HCT116 (cell line): ENCODE measurements at regions not wholly inside any gene's neighbourhood (a gene's known extent, or its start where the extent isn't known, plus 50 kb on each side); places are given as distances from the start of the nearest gene placed in this dataset.
A peak's percentile ranks its signal among the peaks of the same experiment; 100 is the strongest.

Experiments
- ATAC-seq: fragments of 200-7000 bp; cut with Tn5 transposase; 2 replicates; pipeline ENCODE4 v1.9.1; 2020; ENCODE audit warnings: mild to moderate bottlenecking, moderate library complexity
- BruUV-seq: library from RNA; stranded (reverse); fragments of 400-500 nt; replicated peaks from 2 replicates; lab custom pipeline; 2021; lab: Mats Ljungman, UMichigan
- CTCF ChIA-PET: fragments of 300-600 bp; sonication (Branson Sonifier 250); formaldehyde crosslinking; loops from one replicate; lab custom pipeline; 2021; ENCODE audit warnings: antibody characterized with exemption; lab: Charles Lee
- POLR2A ChIA-PET: fragments of 300-600, 350-600 bp; sonication (Branson Sonifier 250); formaldehyde crosslinking; loops from one replicate; lab custom pipeline; 2021; ENCODE audit warnings: antibody characterized with exemption; lab: Charles Lee
- RAD21 ChIA-PET, 2 experiments: fragments of 300-600 bp; sonication (Branson Sonifier 250); formaldehyde crosslinking; loops; one replicate each; lab custom pipeline; 2023; ENCODE audit warnings: low total read pairs in 2 of 2; ENCODE audit not compliant: uncharacterized antibody in 2 of 2, unreplicated experiment in 2 of 2, low non-redundant PET in 1 of 2; lab: Charles Lee
- DNase-seq: peaks from one replicate; pipeline ENCODE4 v3.0.0-alpha.2; 2010; ENCODE audit warnings: low read depth, low spot score
- H2AFZ ChIP-seq: fragments of 200-600 bp; shearing (Covaris generic), sonication (generic); 2 replicates; pipeline ENCODE4 v1.6.1; 2017; ENCODE audit warnings: low read depth, mixed run types, mixed read lengths, antibody characterized with exemption, low read length; ENCODE audit not compliant: poor library complexity, severe bottlenecking
- H3K27ac ChIP-seq: 2 replicates; pipeline ENCODE4 v1.5.1; 2012; ENCODE audit warnings: low read depth, low read length
- H3K27me3 ChIP-seq: fragments of 200-600 bp; sonication (generic); 2 replicates; pipeline ENCODE4 v1.6.1; 2016; ENCODE audit warnings: mixed run types, low read length, mixed read lengths; ENCODE audit not compliant: insufficient read depth
- H3K36me3 ChIP-seq, 2 experiments: fragments of 200-500 bp in 1 of 2; fragments of 200-600 bp in 1 of 2; sonication (Bioruptor generic) in 1 of 2; sonication (generic) in 1 of 2; 2 replicates each; pipeline versions ENCODE4 v1.5.1 to v1.6.1; 2014 to 2016; ENCODE audit warnings: low read length in 2 of 2, inconsistent platforms in 1 of 2, mixed read lengths in 1 of 2, mixed run types in 1 of 2; ENCODE audit not compliant: insufficient read depth in 2 of 2, control insufficient read depth in 1 of 2
- H3K4me1 ChIP-seq, 2 experiments: fragments of 200-600 bp in 1 of 2; sonication (generic) in 1 of 2; 2 replicates each; pipeline versions ENCODE4 v1.5.1 to v1.6.1; 2012 to 2017; ENCODE audit warnings: low read length in 2 of 2, inconsistent platforms in 1 of 2, mild to moderate bottlenecking in 1 of 2, mixed read lengths in 1 of 2, mixed run types in 1 of 2, moderate library complexity in 1 of 2; ENCODE audit not compliant: insufficient read depth in 2 of 2, control insufficient read depth in 1 of 2
- H3K4me2 ChIP-seq: fragments of 200-600 bp; sonication (generic); 2 replicates; pipeline ENCODE4 v1.6.1; 2017; ENCODE audit warnings: mixed run types, low read length, mixed read lengths
- H3K4me3 ChIP-seq, 2 experiments: fragments of 200-600 bp in 1 of 2; sonication (generic) in 1 of 2; replicated peaks in 1 of 2; 2 replicates each; pipeline ENCODE4 v1.5.1; 2011 to 2016; ENCODE audit warnings: low read length in 2 of 2, control low read depth in 1 of 2, low read depth in 1 of 2, mild to moderate bottlenecking in 1 of 2, mixed read lengths in 1 of 2, mixed run types in 1 of 2
- H3K79me2 ChIP-seq: fragments of 200-600 bp; sonication (generic); 2 replicates; pipeline ENCODE4 v1.6.1; 2017; ENCODE audit warnings: mild to moderate bottlenecking, mixed run types, low read length, moderate library complexity, mixed read lengths; ENCODE audit not compliant: insufficient read depth
- H3K9ac ChIP-seq: fragments of 200-600 bp; sonication (generic); 2 replicates; pipeline ENCODE4 v1.6.1; 2016; ENCODE audit warnings: low read length, mixed read lengths
- H3K9me2 ChIP-seq: fragments of 200-600 bp; sonication (generic), shearing (Covaris generic); 2 replicates; pipeline ENCODE4 v1.6.1; 2017; ENCODE audit warnings: mixed run types, mild to moderate bottlenecking, moderate library complexity; ENCODE audit not compliant: insufficient read depth
- H3K9me3 ChIP-seq, 2 experiments: fragments of 200-500 bp in 1 of 2; fragments of 200-600 bp in 1 of 2; sonication (Bioruptor generic) in 1 of 2; sonication (generic) in 1 of 2; 2 replicates each; pipeline ENCODE4 v1.6.1; 2014 to 2017; ENCODE audit warnings: low read length in 2 of 2, mixed read lengths in 2 of 2, inconsistent platforms in 1 of 2, low read depth in 1 of 2, mild to moderate bottlenecking in 1 of 2, mixed run types in 1 of 2, moderate library complexity in 1 of 2; ENCODE audit not compliant: control insufficient read depth in 1 of 2, insufficient read depth in 1 of 2
- H4K20me1 ChIP-seq: fragments of 200-600 bp; sonication (generic), shearing (Covaris generic); 2 replicates; pipeline ENCODE4 v1.6.1; 2017; ENCODE audit warnings: mixed run types, mild to moderate bottlenecking, moderate library complexity; ENCODE audit not compliant: insufficient read depth
- EZH2phosphoT487 ChIP-seq: fragments of 200-600 bp; IDR thresholded peaks from 2 replicates; pipeline ENCODE4 v1.6.1; 2018; ENCODE audit warnings: antibody characterized with exemption, borderline replicate concordance
- POLR2A ChIP-seq: IDR thresholded peaks from 2 replicates; pipeline ENCODE4 v1.7.0; 2011; ENCODE audit warnings: borderline replicate concordance; ENCODE audit not compliant: insufficient read depth, insufficient read length; ENCODE audit errors: extremely low read depth
- RAD21 ChIP-seq: IDR thresholded peaks from 2 replicates; pipeline ENCODE4 v1.6.1; 2012; ENCODE audit warnings: low read depth, mild to moderate bottlenecking
- SP1 ChIP-seq: IDR thresholded peaks from 2 replicates; pipeline ENCODE4 v1.6.1; 2012; ENCODE audit warnings: low read depth
- SRF ChIP-seq: IDR thresholded peaks from 2 replicates; pipeline ENCODE4 v1.6.1; 2012; ENCODE audit warnings: low read depth
- YY1 ChIP-seq: IDR thresholded peaks from 2 replicates; pipeline ENCODE4 v1.6.1; 2011; ENCODE audit warnings: low read length, low read depth, moderate library complexity, mild to moderate bottlenecking; ENCODE audit not compliant: insufficient replicate concordance; ENCODE audit errors: extremely low read depth
- ZNF274 ChIP-seq: fragments of 200-500 bp; sonication (Bioruptor generic); IDR thresholded peaks from 2 replicates; pipeline ENCODE4 v1.6.1; 2014; ENCODE audit warnings: mild to moderate bottlenecking, low read depth, low read length, inconsistent platforms
- intact Hi-C: fragments of 100-400 bp; cut with micrococcal nuclease; formaldehyde crosslinking; loops from 2 replicates; pipeline ENCODE4 v1.10.0; 2022
- TF ChIP-seq, protein P1 (sequence below): IDR thresholded peaks from 2 replicates; pipeline ENCODE4 v1.6.1; 2012
- TF ChIP-seq, protein P2 (sequence below), 3 experiments: fragments of 200-600 bp in 1 of 3; sonication (generic) in 1 of 3; IDR thresholded peaks in 2 of 3; conservative IDR thresholded peaks in 1 of 3; 2 replicates each; pipeline ENCODE4 v1.5.1; 2012 to 2017; ENCODE audit warnings: low read depth in 2 of 3, low read length in 2 of 3, antibody characterized with exemption in 1 of 3, borderline replicate concordance in 1 of 3, control low read depth in 1 of 3, mild to moderate bottlenecking in 1 of 3, mixed read lengths in 1 of 3, mixed run types in 1 of 3, moderate library complexity in 1 of 3; ENCODE audit not compliant: insufficient read depth in 1 of 3

DNA sequence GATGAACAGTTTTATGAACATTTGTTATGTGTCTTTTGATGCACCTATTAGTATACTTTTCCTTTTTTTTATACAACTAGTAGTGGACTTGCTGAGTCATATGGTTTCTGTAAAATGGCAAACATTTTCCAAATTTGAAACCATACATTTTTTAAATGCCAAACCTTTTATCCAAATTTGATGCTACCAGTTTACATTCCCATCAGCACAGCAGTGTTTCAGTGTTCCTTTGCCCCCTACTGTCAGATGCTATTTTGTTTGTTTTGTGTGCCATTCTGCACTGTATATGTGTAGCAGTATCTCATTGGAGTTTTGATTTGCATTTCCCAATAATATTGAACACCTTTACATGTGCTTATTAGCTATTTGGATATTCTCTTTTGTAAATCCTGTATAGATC, 219.4 kb downstream of the TANC2 start:
- ChIA-PET RAD21 (no interaction called here), POLR2A (no interaction called here)
- Histone ChIP-seq H3K36me3 (no peaks in the 10 kb centered on the region), H3K27me3 (no peaks in the 10 kb centered on the region), H4K20me1 (no peaks in the 10 kb centered on the region), H3K4me3 (no peak overlapping the region), H3K4me2 (no peak overlapping the region), H3K9me2 (0 out of 2 replicates have a peak, but pooled peaks cover 4% of the 10 kb centered on the region), H3K4me1 (peaks cover 0 to 12% of the 10 kb centered on the region in 2 experiments; a peak in 2 of 4 replicates)
- intact Hi-C loops = no loop called here
- no TSS peak for BruUV-seq
- TF ChIP-seq ZNF274 (no peak), RAD21 (peak; percentile 19; the same call in 1 of the 2 replicates), YY1 (no peak), EZH2phosphoT487 (no peak), SRF (no peak), POLR2A (no peak), SP1 (no peak)
- TF ChIP-seq, protein P1, sequence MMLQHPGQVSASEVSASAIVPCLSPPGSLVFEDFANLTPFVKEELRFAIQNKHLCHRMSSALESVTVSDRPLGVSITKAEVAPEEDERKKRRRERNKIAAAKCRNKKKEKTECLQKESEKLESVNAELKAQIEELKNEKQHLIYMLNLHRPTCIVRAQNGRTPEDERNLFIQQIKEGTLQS = no peak
- TF ChIP-seq, protein P2, sequence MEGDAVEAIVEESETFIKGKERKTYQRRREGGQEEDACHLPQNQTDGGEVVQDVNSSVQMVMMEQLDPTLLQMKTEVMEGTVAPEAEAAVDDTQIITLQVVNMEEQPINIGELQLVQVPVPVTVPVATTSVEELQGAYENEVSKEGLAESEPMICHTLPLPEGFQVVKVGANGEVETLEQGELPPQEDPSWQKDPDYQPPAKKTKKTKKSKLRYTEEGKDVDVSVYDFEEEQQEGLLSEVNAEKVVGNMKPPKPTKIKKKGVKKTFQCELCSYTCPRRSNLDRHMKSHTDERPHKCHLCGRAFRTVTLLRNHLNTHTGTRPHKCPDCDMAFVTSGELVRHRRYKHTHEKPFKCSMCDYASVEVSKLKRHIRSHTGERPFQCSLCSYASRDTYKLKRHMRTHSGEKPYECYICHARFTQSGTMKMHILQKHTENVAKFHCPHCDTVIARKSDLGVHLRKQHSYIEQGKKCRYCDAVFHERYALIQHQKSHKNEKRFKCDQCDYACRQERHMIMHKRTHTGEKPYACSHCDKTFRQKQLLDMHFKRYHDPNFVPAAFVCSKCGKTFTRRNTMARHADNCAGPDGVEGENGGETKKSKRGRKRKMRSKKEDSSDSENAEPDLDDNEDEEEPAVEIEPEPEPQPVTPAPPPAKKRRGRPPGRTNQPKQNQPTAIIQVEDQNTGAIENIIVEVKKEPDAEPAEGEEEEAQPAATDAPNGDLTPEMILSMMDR (IDR thresholded peaks at IDR 0.05 in 2 of 3, conservative IDR thresholded peaks at IDR 0.05 in 1 of 3; ENCODE audit: borderline replicate concordance in 1 of 3, insufficient read depth in 1 of 3, low read depth in 2 of 3, low read length in 2 of 3) = peak in 1 of 3 experiments; percentile 16; a peak in 1 of 6 replicates
- TF ChIP-seq, all 23 proteins: peak for 2
- Histone ChIP-seq H3K27ac (no peak overlapping the region), H2AFZ (no peak overlapping the region), H3K79me2 (no peaks in the 10 kb centered on the region), H3K9ac (no peak overlapping the region), H3K9me3 (no peaks in the 10 kb centered on the region)
- CTCF ChIA-PET = no interaction called here
- DNase-seq (no peak), ATAC-seq (no peak; the same call in 1 of the 2 replicates)
